ENCODE measurements at regions not wholly inside any gene's neighbourhood (a gene's known extent, or its start where the extent isn't known, plus 50 kb on each side); places are given as distances from the start of the nearest gene placed in this dataset.

DNA sequence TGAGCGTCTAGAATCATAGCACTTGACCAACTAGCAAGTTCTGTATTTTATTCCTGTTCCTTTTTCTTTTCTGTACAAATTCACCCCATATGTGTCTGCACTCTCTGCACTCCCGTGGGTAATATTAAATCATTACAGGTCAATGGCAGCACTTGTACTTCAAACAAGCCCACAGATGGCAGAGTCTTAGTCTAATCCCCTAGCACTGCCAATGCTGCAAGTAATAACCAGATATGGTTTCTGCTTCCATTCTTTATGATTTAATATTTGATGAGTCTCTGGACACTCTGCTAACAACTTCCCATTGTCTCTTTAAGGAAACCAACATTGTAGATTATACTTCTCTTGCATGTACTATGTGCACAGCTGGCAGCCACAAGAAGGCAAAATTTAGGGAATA lies 343.8 kb upstream of the CHD1 start:
- TF ChIP-seq, protein P1, sequence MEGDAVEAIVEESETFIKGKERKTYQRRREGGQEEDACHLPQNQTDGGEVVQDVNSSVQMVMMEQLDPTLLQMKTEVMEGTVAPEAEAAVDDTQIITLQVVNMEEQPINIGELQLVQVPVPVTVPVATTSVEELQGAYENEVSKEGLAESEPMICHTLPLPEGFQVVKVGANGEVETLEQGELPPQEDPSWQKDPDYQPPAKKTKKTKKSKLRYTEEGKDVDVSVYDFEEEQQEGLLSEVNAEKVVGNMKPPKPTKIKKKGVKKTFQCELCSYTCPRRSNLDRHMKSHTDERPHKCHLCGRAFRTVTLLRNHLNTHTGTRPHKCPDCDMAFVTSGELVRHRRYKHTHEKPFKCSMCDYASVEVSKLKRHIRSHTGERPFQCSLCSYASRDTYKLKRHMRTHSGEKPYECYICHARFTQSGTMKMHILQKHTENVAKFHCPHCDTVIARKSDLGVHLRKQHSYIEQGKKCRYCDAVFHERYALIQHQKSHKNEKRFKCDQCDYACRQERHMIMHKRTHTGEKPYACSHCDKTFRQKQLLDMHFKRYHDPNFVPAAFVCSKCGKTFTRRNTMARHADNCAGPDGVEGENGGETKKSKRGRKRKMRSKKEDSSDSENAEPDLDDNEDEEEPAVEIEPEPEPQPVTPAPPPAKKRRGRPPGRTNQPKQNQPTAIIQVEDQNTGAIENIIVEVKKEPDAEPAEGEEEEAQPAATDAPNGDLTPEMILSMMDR (conservative IDR thresholded peaks at IDR 0.05; ENCODE audit: low read length), result no peak
- no peak for TF ChIP-seq EZH2phosphoT487 (IDR thresholded peaks at IDR 0.05; ENCODE audit: borderline replicate concordance, low read depth, low read length)
